DOHH2 (cell line): ENCODE measurements at regions not wholly inside any gene's neighbourhood (a gene's known extent, or its start where the extent isn't known, plus 50 kb on each side); places are given as distances from the start of the nearest gene placed in this dataset.

Source experiments
- CTCF ChIP-seq: fragments of 200-600 bp; sonication (generic); IDR thresholded peaks from one replicate; pipeline ENCODE4 v1.5.1; 2014; ENCODE audit warnings: antibody characterized with exemption, mild to moderate bottlenecking, low read depth, low read length; ENCODE audit not compliant: poor library complexity, severe bottlenecking
- EZH2phosphoT487 ChIP-seq: fragments of 200-600 bp; sonication (generic); IDR thresholded peaks from 2 replicates; pipeline ENCODE4 v1.6.1; 2017; ENCODE audit warnings: borderline replicate concordance, mild to moderate bottlenecking, antibody characterized with exemption, low read length, moderate library complexity, mixed read lengths

- TF ChIP-seq CTCF (no peak), EZH2phosphoT487 (no peak)
These were observed 231.3 kb upstream of the MARCKS start for GRCh38 chr6:113625850-113626249.
